GM12878 (cell line): ENCODE measurements at regions not wholly inside any gene's neighbourhood (a gene's known extent, or its start where the extent isn't known, plus 50 kb on each side); places are given as distances from the start of the nearest gene placed in this dataset.

Experiments
- SMAD1 ChIP-seq: fragments of 450-650 bp; IDR thresholded peaks from 2 replicates; pipeline ENCODE4 v1.6.1; 2018; ENCODE audit warnings: mild to moderate bottlenecking, low read depth; ENCODE audit not compliant: partially characterized antibody
- YY1 ChIP-seq: IDR thresholded peaks from 2 replicates; pipeline ENCODE4 v1.6.1; 2011; ENCODE audit warnings: low read depth, mild to moderate bottlenecking, low read length
- TF ChIP-seq, protein P1 (sequence below): IDR thresholded peaks from 2 replicates; pipeline ENCODE4 v1.6.1; 2012; ENCODE audit warnings: mild to moderate bottlenecking, low read depth, low read length

DNA sequence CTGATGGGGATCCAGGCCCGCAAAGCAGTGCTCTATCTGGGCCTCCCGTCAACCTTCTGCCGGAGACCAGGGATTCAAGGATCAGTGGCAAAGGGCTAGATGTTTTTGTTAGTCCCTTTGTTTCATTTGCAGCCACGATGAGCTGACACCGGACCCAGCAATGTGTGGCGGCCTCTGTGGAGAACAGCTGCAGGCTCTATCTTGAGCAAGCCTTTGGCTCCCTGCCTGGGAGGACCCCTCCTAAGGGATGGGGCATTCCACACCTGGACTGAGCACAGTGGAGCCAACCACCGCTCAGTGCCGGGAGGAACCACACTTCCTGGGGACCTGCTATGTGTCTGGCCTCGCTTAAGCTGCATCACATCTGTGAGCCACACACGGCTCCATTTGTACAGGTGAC lies 215.8 kb downstream of the RBFOX3 start:
- TF ChIP-seq YY1 (no peak), SMAD1 (no peak)
- TF ChIP-seq, protein P1, sequence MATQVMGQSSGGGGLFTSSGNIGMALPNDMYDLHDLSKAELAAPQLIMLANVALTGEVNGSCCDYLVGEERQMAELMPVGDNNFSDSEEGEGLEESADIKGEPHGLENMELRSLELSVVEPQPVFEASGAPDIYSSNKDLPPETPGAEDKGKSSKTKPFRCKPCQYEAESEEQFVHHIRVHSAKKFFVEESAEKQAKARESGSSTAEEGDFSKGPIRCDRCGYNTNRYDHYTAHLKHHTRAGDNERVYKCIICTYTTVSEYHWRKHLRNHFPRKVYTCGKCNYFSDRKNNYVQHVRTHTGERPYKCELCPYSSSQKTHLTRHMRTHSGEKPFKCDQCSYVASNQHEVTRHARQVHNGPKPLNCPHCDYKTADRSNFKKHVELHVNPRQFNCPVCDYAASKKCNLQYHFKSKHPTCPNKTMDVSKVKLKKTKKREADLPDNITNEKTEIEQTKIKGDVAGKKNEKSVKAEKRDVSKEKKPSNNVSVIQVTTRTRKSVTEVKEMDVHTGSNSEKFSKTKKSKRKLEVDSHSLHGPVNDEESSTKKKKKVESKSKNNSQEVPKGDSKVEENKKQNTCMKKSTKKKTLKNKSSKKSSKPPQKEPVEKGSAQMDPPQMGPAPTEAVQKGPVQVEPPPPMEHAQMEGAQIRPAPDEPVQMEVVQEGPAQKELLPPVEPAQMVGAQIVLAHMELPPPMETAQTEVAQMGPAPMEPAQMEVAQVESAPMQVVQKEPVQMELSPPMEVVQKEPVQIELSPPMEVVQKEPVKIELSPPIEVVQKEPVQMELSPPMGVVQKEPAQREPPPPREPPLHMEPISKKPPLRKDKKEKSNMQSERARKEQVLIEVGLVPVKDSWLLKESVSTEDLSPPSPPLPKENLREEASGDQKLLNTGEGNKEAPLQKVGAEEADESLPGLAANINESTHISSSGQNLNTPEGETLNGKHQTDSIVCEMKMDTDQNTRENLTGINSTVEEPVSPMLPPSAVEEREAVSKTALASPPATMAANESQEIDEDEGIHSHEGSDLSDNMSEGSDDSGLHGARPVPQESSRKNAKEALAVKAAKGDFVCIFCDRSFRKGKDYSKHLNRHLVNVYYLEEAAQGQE, result no peak
